ENCODE measurements at regions not wholly inside any gene's neighbourhood (a gene's known extent, or its start where the extent isn't known, plus 50 kb on each side); places are given as distances from the start of the nearest gene placed in this dataset.

GRCh38 chr12:92268946-92269345 is 123.3 kb upstream of the BTG1 start:
- Mint-ChIP-seq H3K27ac (no peak overlapping the region), H3K4me1 (peaks cover 10% of the 10 kb centered on the region), H3K9me3 (no peaks in the 10 kb centered on the region), H3K4me3 (no peak overlapping the region), H3K27me3 (no peaks in the 10 kb centered on the region), H3K36me3 (peaks cover 9% of the 10 kb centered on the region)
- no peak for ATAC-seq

- Mint-ChIP-seq H3K36me3 (no peaks in the 10 kb centered on the region), H3K4me1 (peaks cover 22% of the 10 kb centered on the region), H3K27me3 (no peaks in the 10 kb centered on the region), H3K9me3 (no peaks in the 10 kb centered on the region), H3K27ac (no peak overlapping the region), H3K4me3 (no peak overlapping the region)
- no peak for ATAC-seq
Measured at GRCh38 chr12:92261692-92262091, 116.0 kb upstream of the BTG1 start.

- ATAC-seq, result peak; percentile 50
- H3K9me3 Mint-ChIP-seq, result no peaks in the 10 kb centered on the region
Measured at GRCh38 chr12:92261071-92261470, 115.4 kb upstream of the BTG1 start.

GRCh38 chr12:92259696-92260251 is 114.1 kb upstream of the BTG1 start:
- no peaks in the 10 kb centered on the region for H3K27me3 Mint-ChIP-seq
- no peak overlapping the region for H3K4me3 Mint-ChIP-seq
- H3K27ac Mint-ChIP-seq, result peak overlapping the region; percentile 69
- H3K4me1 Mint-ChIP-seq, result peaks cover 28% of the 10 kb centered on the region
- H3K36me3 Mint-ChIP-seq, result no peaks in the 10 kb centered on the region
- peaks cover 7% of the 10 kb centered on the region for H3K9me3 Mint-ChIP-seq
- no peak for ATAC-seq

More at GRCh38 chr12:92261071-92261470, 115.4 kb upstream of the BTG1 start:
- H3K4me1 Mint-ChIP-seq, result peaks cover 27% of the 10 kb centered on the region
- no peaks in the 10 kb centered on the region for H3K27me3 Mint-ChIP-seq
- no peaks in the 10 kb centered on the region for H3K36me3 Mint-ChIP-seq
- H3K4me3 Mint-ChIP-seq, result no peak overlapping the region
- peak overlapping the region; percentile 44 for H3K27ac Mint-ChIP-seq

GRCh38 chr12:92259291-92259690 is 113.6 kb upstream of the BTG1 start:
- Mint-ChIP-seq H3K36me3 (no peaks in the 10 kb centered on the region), H3K4me1 (peaks cover 28% of the 10 kb centered on the region), H3K27ac (peak overlapping the region; percentile 69), H3K4me3 (no peak overlapping the region), H3K27me3 (no peaks in the 10 kb centered on the region), H3K9me3 (peaks cover 9% of the 10 kb centered on the region)
- ATAC-seq, result no peak

- Mint-ChIP-seq H3K27me3 (no peaks in the 10 kb centered on the region), H3K9me3 (peaks cover 12% of the 10 kb centered on the region), H3K36me3 (no peaks in the 10 kb centered on the region), H3K4me3 (no peak overlapping the region), H3K4me1 (peaks cover 28% of the 10 kb centered on the region), H3K27ac (no peak overlapping the region)
- ATAC-seq, result no peak
Measured at GRCh38 chr12:92257261-92257660, 111.6 kb upstream of the BTG1 start.

- H3K9me3 Mint-ChIP-seq, result peaks cover 12% of the 10 kb centered on the region
- no peak overlapping the region for H3K4me3 Mint-ChIP-seq
- H3K36me3 Mint-ChIP-seq, result no peaks in the 10 kb centered on the region
- H3K27me3 Mint-ChIP-seq, result no peaks in the 10 kb centered on the region
- H3K27ac Mint-ChIP-seq, result peak overlapping the region; percentile 27
- H3K4me1 Mint-ChIP-seq, result peaks cover 25% of the 10 kb centered on the region
- no peak for ATAC-seq
Measured at GRCh38 chr12:92255741-92256140, 110.1 kb upstream of the BTG1 start.

GRCh38 chr12:92253301-92253700 is 107.7 kb upstream of the BTG1 start:
- Mint-ChIP-seq H3K36me3 (no peaks in the 10 kb centered on the region), H3K4me1 (peaks cover 13% of the 10 kb centered on the region), H3K27me3 (no peaks in the 10 kb centered on the region), H3K4me3 (no peak overlapping the region), H3K9me3 (peaks cover 12% of the 10 kb centered on the region), H3K27ac (no peak overlapping the region)
- ATAC-seq, result no peak

- no peaks in the 10 kb centered on the region for H3K27me3 Mint-ChIP-seq
- ATAC-seq, result no peak
- no peak overlapping the region for H3K4me3 Mint-ChIP-seq
- peaks cover 9% of the 10 kb centered on the region for H3K4me1 Mint-ChIP-seq
- H3K27ac Mint-ChIP-seq, result no peak overlapping the region
- peaks cover under 1% of the 10 kb centered on the region for H3K9me3 Mint-ChIP-seq
- H3K36me3 Mint-ChIP-seq, result no peaks in the 10 kb centered on the region
Measured at GRCh38 chr12:92248977-92249376, 103.3 kb upstream of the BTG1 start.

- H3K27me3 Mint-ChIP-seq, result no peaks in the 10 kb centered on the region
- no peak for ATAC-seq
- H3K36me3 Mint-ChIP-seq, result no peaks in the 10 kb centered on the region
Measured at GRCh38 chr12:92244036-92244435, 98.4 kb upstream of the BTG1 start.

GRCh38 chr12:92242907-92243306 is 97.3 kb upstream of the BTG1 start:
- H3K27me3 Mint-ChIP-seq, result no peaks in the 10 kb centered on the region
- no peak for ATAC-seq
- H3K27ac Mint-ChIP-seq, result no peak overlapping the region
- peaks cover 7% of the 10 kb centered on the region for H3K4me1 Mint-ChIP-seq
- H3K36me3 Mint-ChIP-seq, result no peaks in the 10 kb centered on the region
- H3K9me3 Mint-ChIP-seq, result no peaks in the 10 kb centered on the region
- H3K4me3 Mint-ChIP-seq, result no peak overlapping the region

More at GRCh38 chr12:92244036-92244435, 98.4 kb upstream of the BTG1 start:
- Mint-ChIP-seq H3K27ac (no peak overlapping the region), H3K9me3 (no peaks in the 10 kb centered on the region), H3K4me3 (no peak overlapping the region), H3K4me1 (peaks cover 7% of the 10 kb centered on the region)

- no peaks in the 10 kb centered on the region for H3K27me3 Mint-ChIP-seq
- H3K9me3 Mint-ChIP-seq, result no peaks in the 10 kb centered on the region
- H3K36me3 Mint-ChIP-seq, result no peaks in the 10 kb centered on the region
- no peak overlapping the region for H3K4me3 Mint-ChIP-seq
- no peak for ATAC-seq
- H3K27ac Mint-ChIP-seq, result peak overlapping the region; percentile 33
- peaks cover 8% of the 10 kb centered on the region for H3K4me1 Mint-ChIP-seq
Measured at GRCh38 chr12:92237762-92238523, 92.3 kb upstream of the BTG1 start.

GRCh38 chr12:92237262-92237661 is 91.6 kb upstream of the BTG1 start:
- H3K36me3 Mint-ChIP-seq, result no peaks in the 10 kb centered on the region
- H3K27me3 Mint-ChIP-seq, result no peaks in the 10 kb centered on the region
- no peak for ATAC-seq
- peaks cover 8% of the 10 kb centered on the region for H3K4me1 Mint-ChIP-seq
- peak overlapping the region; percentile 33 for H3K27ac Mint-ChIP-seq
- no peak overlapping the region for H3K4me3 Mint-ChIP-seq
- H3K9me3 Mint-ChIP-seq, result no peaks in the 10 kb centered on the region

GRCh38 chr12:92235703-92236472 is 90.2 kb upstream of the BTG1 start:
- ATAC-seq, result no peak
- Mint-ChIP-seq H3K9me3 (no peaks in the 10 kb centered on the region), H3K4me3 (no peak overlapping the region), H3K4me1 (peaks cover 8% of the 10 kb centered on the region), H3K27me3 (no peaks in the 10 kb centered on the region), H3K27ac (no peak overlapping the region), H3K36me3 (no peaks in the 10 kb centered on the region)

- Mint-ChIP-seq H3K9me3 (no peaks in the 10 kb centered on the region), H3K36me3 (no peaks in the 10 kb centered on the region), H3K4me3 (no peak overlapping the region), H3K27ac (no peak overlapping the region), H3K4me1 (peaks cover 8% of the 10 kb centered on the region), H3K27me3 (no peaks in the 10 kb centered on the region)
- no peak for ATAC-seq
Measured at GRCh38 chr12:92234533-92234932, 88.9 kb upstream of the BTG1 start.
